Cardiac fibroblast (primary cell): ENCODE measurements at regions not wholly inside any gene's neighbourhood (a gene's known extent, or its start where the extent isn't known, plus 50 kb on each side); places are given as distances from the start of the nearest gene placed in this dataset.

Source experiments
- DNase-seq, 2 donors: peaks; one replicate each; pipeline versions ENCODE4 v3.0.0 to v3.0.0-alpha.2; 2010; ENCODE audit warnings: low read depth in 2 of 2
- H3K4me3 ChIP-seq, 2 donors: replicated peaks in 1 of 2; 1 replicate in 1 of 2; 2 replicates in 1 of 2; pipeline ENCODE4 v1.5.1; 2011; ENCODE audit warnings: low read depth in 2 of 2, low read length in 2 of 2, mild to moderate bottlenecking in 2 of 2, moderate library complexity in 1 of 2
- CTCF ChIP-seq: IDR thresholded peaks from one replicate; pipeline ENCODE4 v1.5.1; 2011; ENCODE audit warnings: low read depth, mild to moderate bottlenecking, low read length, inconsistent platforms

- peak; percentile 56 to 85 for DNase-seq
- no peak overlapping the region for H3K4me3 ChIP-seq
- no peak for TF ChIP-seq CTCF
Observed at GRCh38 chr1:87765681-87766070, 437.0 kb downstream of the LMO4 start.

GRCh38 chr1:87766737-87767136, 438.1 kb downstream of the LMO4 start:
- no peak overlapping the region for H3K4me3 ChIP-seq
- DNase-seq: peak; percentile 3 to 68
- TF ChIP-seq CTCF: no peak

GRCh38 chr1:87778896-87779295, 450.2 kb downstream of the LMO4 start:
- TF ChIP-seq CTCF: no peak

GRCh38 chr1:87781554-87781953, 452.9 kb downstream of the LMO4 start:
- no peak for TF ChIP-seq CTCF
- no peak for DNase-seq

More at GRCh38 chr1:87778896-87779295, 450.2 kb downstream of the LMO4 start:
- H3K4me3 ChIP-seq: no peak overlapping the region
- DNase-seq: peak in 1 of 2 donors; percentile 82

GRCh38 chr1:87783315-87783714, 454.6 kb downstream of the LMO4 start:
- DNase-seq: no peak
- H3K4me3 ChIP-seq: no peak overlapping the region
- no peak for TF ChIP-seq CTCF

More at GRCh38 chr1:87781554-87781953, 452.9 kb downstream of the LMO4 start:
- no peak overlapping the region for H3K4me3 ChIP-seq

- no peak for DNase-seq
- no peak overlapping the region for H3K4me3 ChIP-seq
- TF ChIP-seq CTCF: no peak
Observed at GRCh38 chr1:87785386-87785785, 456.7 kb downstream of the LMO4 start.

GRCh38 chr1:87786229-87786628, 457.5 kb downstream of the LMO4 start:
- H3K4me3 ChIP-seq: no peak overlapping the region
- TF ChIP-seq CTCF: no peak
- DNase-seq: no peak
